ENCODE measurements at regions not wholly inside any gene's neighbourhood (a gene's known extent, or its start where the extent isn't known, plus 50 kb on each side); places are given as distances from the start of the nearest gene placed in this dataset.

- H3K4me3 ChIP-seq (ENCODE audit: low read depth, low read length) = no peak overlapping the region
- TF ChIP-seq CTCF (IDR thresholded peaks at IDR 0.05; ENCODE audit: borderline replicate concordance, insufficient read depth, low read depth, low read length) = no peak
Measured at GRCh38 chr12:87107766-87108165, 851.6 kb upstream of the MGAT4C start.

- TF ChIP-seq CTCF (IDR thresholded peaks at IDR 0.05; ENCODE audit: borderline replicate concordance, insufficient read depth, low read depth, low read length) = no peak
- no peak overlapping the region for H3K4me3 ChIP-seq (ENCODE audit: low read depth, low read length)
Measured at GRCh38 chr12:87107270-87107669, 851.1 kb upstream of the MGAT4C start.

DNA sequence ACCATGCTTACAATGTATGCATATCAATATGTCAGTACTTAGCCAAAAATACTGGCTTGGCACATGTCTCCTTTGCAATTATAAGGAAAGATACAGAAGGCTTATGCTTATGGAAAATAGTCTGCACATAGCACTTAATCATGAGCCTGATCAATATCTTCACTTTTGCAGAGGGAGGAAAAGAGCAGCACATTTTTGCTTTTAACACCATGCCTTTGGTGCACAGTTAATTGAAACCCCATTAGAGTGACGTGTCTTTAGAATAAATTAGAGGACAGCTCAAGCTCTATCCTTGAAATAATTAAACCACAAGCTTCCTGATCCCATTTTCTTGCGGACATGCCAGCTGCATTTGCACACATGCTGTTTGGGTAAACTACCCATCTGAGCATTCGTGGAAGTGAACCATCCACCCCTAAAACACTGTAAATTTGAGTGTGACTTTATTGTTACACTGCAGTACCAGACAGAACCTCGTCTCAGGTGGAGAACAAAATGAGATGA, 839.9 kb upstream of the MGAT4C start:
- TF ChIP-seq CTCF (IDR thresholded peaks at IDR 0.05; ENCODE audit: borderline replicate concordance, insufficient read depth, low read depth, low read length) = no peak
- H3K4me3 ChIP-seq (ENCODE audit: low read depth, low read length) = no peak overlapping the region

DNA sequence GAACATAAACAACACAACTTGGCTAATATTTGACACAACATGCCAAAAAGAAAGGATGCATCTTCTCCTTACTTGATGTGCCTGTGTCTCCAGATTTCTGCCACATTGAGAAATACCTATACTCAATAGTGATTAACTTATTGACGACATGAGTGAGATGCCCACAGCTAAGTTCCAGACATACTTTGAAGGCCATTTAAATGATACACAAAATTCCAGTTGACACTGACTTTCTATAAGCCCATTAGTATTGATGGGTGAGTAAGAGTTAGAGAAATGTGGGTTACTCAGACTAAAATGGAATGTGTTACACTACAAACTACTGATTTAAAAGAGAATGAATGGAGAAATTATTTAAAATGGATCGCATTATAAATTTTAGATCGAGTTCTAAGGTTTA, 838.2 kb upstream of the MGAT4C start:
- TF ChIP-seq CTCF (IDR thresholded peaks at IDR 0.05; ENCODE audit: borderline replicate concordance, insufficient read depth, low read depth, low read length) = no peak
- no peak overlapping the region for H3K4me3 ChIP-seq (ENCODE audit: low read depth, low read length)

DNA sequence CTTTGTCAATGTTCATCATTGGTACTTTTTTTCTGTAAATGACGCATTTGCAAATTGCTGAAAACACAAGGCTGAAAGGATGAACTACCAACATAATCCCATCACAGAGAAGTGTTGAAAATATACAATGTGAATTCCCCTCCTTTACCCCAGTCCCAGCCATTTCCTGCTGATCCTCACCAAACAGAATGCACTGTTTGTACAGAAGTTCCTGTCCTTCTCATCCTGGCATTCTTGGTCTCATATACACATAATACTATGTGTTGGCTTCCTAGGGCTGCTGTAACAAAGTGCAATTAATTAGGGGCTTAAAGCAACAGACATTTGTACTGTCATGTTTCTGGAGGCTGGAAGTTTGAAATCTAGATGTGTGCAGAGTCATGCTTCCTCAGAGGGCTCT, 836.2 kb upstream of the MGAT4C start:
- H3K4me3 ChIP-seq (ENCODE audit: low read depth, low read length) = no peak overlapping the region
- no peak for TF ChIP-seq CTCF (IDR thresholded peaks at IDR 0.05; ENCODE audit: borderline replicate concordance, insufficient read depth, low read depth, low read length)

- no peak overlapping the region for H3K4me3 ChIP-seq (ENCODE audit: low read depth, low read length)
- no peak for TF ChIP-seq CTCF (IDR thresholded peaks at IDR 0.05; ENCODE audit: borderline replicate concordance, insufficient read depth, low read depth, low read length)
Measured at GRCh38 chr12:87086118-87086891, 830.1 kb upstream of the MGAT4C start.

GRCh38 chr12:87085286-87085685, 829.1 kb upstream of the MGAT4C start:
- H3K4me3 ChIP-seq (ENCODE audit: low read depth, low read length) = no peak overlapping the region
- no peak for TF ChIP-seq CTCF (IDR thresholded peaks at IDR 0.05; ENCODE audit: borderline replicate concordance, insufficient read depth, low read depth, low read length)

Measured in GM12875 (cell line).